Activated CD4-positive, alpha-beta T cell treated with anti-CD3 and anti-CD28 coated beads, Interleukin-2, amount 50 U/mL, for 24 hours (primary cell): ENCODE measurements at regions not wholly inside any gene's neighbourhood (a gene's known extent, or its start where the extent isn't known, plus 50 kb on each side); places are given as distances from the start of the nearest gene placed in this dataset.
"Not testable (repeated sequence)": the region's sequence is repeated elsewhere in the genome, so short reads cannot be mapped to it uniquely, and the experiment has no call there.

Source experiments
- DNase-seq, 2 donors: peaks; one replicate each; pipeline ENCODE4 v3.0.0-alpha.2; 2020; ENCODE audit warnings: low read depth in 1 of 2, low spot score in 1 of 2

DNA sequence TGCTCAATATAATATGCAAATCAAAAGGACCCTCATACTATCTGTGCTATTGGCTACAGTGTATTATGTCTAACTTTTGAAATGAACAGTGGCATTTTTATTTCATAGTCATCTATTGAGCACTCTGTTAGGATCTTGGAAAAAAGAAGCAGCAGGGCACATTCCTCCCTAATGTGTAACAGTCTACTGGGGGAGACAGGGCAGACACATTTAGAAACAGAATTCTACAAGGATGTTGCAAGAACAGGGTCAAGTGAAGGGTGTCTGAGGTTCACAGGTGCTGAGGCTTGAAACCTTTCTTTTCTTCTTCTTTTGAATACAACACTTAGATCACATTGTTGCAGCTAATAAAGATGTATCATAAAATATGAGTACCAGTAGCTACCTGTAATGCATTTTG is 129.7 kb upstream of the SLC4A4 start:
- DNase-seq, result no peak

DNA sequence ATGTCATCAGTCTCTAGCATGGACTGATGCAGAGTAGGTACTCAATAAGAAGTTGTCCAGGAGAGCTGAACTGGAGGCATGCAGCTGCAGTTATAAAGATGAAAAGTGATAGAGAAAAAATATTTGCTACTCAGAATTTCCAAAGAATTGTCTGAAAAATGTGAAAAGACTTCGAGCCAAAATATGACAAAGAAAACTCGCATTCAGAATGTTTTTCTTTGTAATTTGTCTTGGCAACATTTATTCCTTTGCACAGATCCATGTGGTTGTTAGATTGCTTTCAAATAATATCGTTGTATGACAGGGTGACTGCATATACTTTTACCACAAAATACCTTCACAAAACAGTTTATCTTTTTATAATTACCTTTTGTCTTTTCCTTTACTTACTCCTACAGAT is 128.0 kb upstream of the SLC4A4 start:
- DNase-seq, result no peak

DNA sequence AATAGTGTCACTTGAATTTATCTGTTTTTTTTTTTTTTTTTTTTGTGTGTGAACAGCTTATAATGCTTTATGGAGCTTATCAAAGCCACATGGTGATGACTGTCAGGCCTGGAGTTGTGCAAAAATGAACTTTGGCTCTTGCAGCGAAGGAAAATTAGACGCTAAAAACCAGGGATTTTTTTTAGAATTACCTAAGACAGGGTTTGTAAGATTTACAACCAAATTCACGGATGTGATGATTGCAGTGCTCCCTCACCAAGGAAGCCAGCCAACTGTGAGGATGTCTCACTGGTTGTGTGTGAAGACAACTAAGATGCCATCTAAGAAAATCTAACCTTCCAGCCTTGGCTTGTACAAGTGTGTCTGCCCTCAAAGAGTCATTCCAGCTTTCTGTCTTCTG is 127.1 kb upstream of the SLC4A4 start:
- DNase-seq, result no peak

DNA sequence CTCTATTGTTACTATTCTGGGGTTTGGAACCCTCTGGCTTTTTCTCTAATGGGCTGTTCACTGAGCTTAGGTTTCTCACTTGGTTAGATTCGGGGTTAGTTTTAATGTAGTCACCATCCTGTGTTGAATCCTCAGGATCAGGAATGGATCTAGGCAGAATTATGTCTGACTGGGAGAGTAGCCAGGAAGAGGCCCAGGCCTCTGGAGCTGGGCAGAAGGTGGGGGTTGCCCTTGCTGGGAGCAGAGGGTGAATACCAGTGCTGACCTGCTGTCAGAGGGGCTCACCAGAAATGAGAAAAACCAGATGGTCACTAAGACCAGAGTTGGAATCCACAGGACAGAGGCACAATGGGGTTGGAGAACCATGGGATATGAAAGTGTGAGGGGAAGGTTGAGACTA is 126.6 kb upstream of the SLC4A4 start:
- no peak for DNase-seq

DNA sequence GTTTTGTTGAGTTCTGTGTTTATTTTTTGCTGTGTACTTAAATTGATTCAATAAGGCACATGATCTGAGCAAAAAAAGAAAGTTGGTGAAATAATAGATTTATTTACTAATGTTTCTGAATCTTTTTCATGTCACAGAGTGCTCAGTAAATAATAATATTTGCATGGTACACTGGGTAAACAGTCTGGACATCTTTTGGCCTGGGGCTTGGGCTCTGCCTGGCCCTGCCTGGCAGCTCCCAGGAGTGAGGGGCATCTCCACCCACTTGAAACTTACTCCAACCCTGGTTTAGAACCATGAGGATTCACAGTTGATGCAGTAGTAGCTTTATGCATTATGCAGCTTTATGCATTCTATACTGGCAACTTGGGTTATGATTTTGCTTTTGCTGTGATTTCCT is 124.2 kb upstream of the SLC4A4 start:
- DNase-seq, result no peak

DNA sequence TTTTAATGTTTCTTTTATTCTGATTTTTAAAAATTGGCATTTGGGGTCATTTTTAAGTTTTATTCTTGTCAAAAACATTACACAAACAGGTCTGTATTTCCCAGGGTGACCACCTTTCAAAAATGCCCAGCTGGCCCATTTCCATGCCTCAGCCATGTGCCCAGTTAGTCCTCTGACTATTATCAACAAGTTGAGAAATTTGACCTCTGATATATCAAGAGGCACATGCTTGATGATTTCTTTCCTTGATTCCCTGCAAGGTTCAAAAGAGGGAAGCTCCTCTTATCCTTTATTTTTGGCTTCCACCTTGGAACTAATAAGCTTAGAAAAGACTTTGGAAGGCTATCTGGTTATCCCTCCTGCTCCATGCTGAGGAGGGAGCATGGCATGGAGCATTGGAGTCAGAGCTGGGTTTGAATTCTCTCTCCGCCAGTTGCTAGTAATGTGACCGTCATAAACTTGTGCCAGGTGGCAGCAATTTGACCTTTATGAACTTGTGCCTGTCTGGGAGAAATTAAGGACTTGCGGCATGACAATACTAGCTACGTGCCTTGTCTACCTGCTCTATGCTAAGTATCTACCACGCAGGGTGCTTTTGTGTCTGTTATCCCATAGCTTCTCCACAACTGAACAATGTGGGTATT is 122.4 kb upstream of the SLC4A4 start:
- DNase-seq, result no peak

DNA sequence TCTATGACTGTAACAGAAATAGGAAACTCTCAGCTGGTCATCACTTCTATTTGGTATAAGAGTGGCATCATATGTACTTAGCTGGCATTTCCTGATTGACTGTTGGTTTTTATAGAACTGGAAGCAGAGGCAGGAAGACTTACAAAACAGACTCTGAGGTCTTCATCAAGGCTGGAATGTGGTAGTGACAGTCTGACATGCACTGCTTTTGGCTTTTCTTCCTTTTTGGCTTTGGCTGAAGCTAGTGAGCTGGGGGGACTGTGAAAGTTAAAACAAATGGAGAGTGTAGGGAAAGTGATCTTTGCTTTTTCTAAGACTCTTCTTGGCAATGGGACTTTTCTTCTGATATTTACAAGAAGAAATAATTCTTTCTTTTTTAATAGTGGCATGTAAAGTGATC is 121.1 kb upstream of the SLC4A4 start:
- DNase-seq, result no peak

DNA sequence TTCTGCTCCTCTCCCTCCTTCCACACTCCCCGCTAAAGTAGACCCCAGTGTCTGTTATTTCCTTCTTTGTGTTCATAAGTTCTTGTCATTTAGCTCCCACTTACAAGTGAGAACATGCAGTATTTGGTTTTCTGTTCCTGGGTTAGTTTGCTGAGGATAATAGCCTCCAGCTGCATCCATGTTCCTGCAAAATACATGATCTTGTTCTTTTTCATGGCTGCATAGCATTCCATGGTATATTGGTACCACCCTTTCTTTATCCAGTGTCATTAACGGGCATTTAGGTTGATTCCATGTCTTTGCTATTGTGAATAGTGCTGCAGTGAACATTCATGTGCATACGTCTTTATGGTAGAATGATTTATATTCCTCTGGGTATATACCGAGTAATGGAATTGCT is 118.0 kb upstream of the SLC4A4 start:
- not testable (repeated sequence) for DNase-seq

DNA sequence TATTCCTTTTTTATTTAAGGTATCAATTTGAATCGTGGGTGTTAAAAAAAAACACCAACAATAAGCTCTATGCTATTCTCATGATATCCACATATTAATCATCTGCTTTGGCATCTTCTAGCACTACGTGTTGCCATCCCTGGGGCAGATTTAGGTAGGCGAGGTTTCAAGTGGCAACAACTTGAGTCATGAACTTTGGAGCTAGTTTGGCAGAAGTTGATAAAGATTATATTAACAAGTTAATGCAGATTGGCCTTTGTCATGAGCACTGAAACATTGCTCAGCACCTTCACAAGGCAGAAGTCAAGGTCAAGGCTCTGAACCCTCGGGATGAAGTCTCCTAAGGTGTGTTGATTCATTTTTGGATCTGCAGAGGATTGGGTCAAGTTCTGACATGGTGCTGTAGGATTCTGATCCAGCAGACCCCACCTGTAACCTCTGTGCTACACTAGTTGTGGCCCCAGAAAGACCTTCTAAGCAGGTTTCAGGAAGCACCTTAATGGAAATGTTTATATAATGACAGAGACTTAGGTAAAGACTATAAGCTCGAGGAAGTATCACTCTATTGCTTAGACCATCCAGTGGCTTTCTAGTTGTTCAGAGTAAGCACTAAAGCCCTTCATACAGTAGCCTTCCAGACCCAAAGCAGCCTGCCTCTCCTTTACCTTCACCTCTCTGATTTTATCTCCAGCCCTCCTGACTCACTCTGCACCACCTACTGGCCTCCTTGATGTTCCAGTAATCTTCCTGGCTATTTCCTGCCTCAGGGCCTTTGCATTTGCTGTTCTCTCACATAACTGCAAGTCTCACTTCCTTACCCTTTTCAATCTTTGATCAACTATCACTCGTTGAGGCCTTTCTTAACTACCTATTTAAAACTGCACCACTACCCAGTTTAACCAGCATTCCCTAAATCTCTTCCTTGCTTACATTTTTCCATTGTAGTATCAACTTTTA is 117.0 kb upstream of the SLC4A4 start:
- no peak for DNase-seq

DNA sequence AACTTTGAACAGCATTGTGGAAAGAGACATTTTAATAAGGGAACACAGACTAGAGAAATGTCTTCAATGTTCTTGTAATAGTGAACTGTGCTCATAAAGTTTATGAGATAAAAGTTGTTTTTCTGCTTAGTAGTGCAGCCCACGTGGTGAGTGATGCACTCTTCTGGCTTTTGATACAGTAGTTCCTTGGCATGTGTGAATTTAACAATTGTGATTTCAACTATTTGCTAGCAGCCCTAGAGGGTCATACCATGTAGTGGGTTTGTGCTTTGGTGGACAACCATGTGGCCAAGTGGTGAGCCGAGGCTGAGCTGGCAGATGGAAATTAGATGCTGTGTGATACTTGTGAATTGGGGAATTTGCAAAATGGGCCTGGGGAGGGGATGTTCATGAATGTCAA is 116.2 kb upstream of the SLC4A4 start:
- no peak for DNase-seq

DNA sequence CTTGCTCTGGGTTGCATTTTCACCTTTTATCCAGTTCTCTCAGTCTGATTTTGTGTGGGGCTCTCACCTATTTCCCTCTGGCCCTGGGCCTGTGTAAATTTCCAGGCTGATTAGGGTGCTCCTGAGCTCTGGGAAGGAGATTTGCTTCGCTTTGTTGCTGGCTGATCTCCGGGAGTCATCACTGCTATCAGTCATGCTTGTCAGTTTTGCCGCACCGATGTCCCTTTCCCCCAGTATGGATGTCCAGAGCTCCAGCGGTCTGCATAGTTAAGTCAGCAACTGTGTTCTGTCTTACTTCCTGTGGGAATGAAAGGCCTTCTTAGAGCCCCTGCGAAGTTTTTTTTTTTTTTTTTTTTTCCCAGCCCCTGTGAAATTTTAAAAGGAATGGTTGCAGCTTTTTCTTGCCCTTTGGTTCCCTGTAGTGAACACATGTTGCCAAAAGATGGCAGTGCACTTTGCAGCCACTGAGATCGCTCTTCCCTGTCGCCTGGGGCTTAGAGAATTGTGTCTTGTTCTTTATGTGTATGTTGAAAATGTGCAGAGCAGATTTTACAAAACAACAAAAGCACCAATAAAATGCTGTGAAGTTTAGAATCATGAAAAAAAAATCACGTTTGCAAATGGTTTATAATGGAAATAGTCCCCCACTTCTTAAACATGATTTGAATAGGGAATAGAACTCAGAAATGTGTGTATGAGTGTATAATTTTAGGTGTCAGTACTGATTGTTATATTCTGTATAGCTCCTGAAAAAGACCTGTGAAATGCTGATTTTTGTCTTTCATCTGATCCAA is 109.1 kb upstream of the SLC4A4 start:
- DNase-seq, result no peak

DNA sequence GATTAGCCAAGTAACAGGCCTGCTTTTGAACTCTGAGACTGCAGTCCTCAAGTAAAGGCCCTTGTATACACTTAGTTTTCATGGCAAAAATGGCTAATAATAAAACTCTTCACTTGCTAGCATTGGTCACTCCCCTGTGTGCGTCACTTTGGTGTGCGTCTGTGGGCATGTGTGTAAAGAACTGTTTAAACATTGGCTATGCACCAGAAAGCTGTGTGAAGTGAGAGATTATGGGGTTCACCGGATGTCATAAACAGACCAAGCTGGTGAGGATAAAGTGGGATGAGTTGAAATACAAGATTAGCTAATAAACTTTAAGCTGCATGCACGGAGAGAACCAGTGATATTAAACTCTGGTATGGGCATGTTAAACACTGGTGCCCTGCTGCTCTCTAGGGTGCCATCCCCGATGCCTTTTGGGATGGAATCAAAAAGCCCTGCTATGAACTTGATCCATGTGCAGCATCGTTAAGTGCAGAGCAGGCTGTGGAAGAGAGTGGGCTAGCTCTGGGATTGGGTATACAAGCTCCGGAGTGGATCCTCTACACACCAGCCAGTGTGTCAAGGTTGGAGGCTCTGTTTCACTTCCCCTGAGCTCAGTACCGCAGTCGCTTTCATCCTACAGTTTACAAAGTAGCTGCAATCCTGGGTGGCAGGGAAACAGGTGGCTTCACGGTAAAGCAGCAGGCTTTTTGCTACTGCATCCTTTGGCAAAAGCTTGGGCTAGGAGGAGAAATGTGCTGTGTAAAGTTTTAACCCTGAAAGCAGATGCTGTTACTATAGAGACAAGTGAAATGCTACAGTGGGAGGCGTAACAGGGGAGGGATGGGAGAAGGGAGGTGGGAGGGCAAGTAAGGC is 108.3 kb upstream of the SLC4A4 start:
- DNase-seq, result no peak

DNA sequence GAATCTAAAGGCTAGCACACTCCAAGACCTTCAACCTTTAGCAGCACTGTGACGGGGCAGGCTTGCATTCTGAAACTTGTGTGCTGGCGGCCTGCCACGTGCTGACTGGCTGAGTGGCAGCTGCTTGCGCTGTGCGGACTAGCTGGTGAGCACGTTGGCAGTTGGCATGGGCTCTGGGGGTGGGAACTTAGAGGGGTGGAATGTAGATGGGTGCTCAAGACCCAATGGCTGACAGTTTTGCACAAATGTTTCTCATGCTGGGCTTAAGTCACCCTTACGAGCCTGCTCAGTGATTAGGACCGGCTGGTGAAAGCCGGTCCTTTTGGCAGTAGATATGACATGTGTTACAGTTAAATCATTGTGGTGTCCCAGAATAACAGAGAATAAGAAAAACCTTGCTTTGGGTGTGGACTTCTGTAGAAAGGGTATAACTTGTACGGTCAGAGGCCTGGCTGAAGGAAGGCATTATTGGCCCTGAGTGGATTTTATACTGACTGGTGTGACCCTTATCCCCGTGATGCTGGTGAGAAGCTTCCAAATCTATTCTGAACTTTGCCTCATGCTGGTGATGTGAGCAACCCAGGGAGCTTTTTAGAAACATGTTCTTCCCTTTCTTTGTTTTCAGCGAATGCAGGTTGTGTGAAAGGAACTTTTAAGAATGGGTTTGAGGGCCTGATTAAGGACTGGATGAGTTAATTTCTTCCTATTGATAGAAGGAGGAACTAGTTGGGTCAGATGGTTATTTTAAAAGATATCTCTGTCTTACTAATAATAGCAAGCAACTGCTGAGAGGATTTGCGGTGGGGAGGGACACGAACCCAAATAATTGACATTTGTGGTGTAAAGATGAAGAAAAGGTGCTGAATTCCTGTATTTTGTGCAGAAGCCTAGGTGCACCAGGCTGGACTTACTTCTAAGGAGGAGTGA is 107.4 kb upstream of the SLC4A4 start:
- DNase-seq, result no peak

DNA sequence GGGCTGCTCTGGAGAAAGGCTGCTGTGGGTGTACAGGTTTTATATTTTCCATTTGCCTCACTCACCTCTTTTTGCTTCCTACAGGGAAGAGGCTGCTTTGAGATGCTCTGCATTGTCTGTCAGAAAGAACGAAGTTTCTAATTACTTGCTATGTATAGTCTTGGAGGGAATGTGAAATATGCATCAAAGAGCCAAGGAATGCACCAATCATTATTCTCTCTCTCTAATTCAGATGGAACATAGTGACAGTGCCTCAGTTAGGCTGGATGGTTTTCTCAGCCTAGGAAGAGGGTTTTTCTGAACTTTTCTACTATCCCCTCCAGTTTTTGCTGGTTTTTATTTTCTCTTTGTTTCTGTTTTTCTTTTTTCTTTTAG is 106.8 kb upstream of the SLC4A4 start:
- no peak for DNase-seq

DNA sequence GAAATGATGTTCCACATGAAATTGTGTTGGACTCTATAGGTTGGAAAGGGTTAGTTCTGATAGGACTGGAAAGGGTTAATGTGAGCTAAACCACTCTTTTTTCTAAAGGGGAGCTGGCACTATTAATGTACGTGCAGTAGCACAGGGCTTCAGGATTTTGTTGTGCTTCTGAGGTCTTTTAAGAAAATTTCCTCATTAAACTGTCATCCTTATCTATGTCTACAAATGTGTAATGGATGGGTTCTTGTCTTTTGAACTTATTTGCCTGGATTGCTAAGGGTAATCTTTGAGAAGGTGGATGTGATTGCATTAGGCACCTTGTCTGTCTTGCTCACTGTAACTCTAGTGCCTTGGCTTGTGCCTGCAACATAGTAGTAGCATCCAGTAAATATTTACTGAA is 106.0 kb upstream of the SLC4A4 start:
- DNase-seq, result no peak

DNA sequence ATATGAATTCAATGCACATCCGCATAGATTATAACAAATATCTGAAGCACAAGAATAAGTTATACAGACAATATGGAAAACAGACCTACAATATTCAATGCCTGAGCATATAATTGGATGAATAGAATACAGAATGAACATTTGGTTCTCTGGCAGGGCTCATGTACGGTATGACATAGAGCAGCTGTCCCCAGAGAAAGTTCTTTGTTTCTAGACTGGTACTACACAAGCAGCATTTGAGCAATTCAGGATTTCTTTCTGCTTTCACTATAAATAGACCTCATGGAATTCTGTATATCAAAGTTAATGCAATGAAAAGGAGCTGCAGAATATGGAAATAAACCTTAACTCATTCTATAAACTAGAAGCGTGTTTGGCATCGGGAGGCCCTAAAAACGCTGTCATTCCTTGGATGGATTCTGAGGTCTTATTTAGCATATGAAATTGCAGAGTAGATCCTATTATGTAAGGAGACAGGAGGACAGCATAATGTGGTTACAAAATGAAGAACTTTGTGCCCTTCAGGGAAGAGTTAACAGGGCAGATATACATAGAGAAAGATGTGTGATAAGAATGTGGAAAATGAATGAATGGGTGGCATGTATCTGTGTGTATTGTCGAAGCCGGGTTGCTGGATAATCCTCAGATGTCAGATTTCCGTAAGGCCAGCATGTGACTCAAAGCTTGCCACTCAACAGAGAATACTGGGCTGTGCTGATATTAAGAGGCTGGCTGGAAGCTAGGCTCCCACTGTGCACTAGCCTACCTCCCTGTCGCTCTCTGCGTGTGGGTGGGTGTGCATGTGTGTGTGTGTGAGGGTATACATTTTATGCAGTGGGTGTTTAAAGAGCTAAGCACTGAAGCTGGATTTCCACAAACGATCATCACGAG is 103.3 kb upstream of the SLC4A4 start:
- no peak for DNase-seq

DNA sequence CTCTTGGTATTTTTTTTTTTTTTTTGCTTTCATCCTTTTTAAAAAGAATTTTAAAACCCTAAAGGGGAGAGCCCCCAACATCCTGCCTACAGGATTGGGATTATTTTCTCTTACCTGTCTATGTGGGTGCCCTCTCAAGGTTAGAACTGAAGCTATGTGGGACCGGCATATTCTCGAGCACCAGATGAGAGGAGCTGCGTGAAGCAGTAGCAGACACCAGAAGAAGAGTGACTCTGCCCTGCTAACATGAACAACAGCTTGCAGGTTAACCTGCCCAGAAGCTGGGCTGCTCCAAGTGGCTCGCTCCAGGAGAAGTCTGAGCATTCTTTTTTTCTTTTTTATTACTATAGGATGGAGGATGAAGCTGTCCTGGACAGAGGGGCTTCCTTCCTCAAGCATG is 102.6 kb upstream of the SLC4A4 start:
- DNase-seq, result no peak

DNA sequence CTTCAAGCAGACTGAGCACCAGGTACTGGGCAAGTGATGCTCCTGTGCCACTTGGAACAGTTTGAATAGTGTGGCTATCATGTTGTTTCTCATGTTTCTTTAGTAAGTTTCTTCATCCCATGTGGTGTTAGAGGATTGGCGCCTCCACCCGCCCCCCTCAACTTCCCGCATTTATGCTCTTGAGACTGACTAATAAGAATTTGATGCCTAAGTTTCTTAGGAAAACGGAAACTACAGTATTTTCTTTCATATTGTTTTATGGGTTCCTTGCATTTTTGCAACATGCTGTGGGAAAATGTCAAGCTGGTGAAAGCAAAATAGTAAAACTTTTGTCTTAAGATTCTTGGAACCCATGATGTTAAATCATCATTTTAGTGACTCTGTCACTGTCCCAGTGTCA is 101.2 kb upstream of the SLC4A4 start:
- DNase-seq, result no peak

DNA sequence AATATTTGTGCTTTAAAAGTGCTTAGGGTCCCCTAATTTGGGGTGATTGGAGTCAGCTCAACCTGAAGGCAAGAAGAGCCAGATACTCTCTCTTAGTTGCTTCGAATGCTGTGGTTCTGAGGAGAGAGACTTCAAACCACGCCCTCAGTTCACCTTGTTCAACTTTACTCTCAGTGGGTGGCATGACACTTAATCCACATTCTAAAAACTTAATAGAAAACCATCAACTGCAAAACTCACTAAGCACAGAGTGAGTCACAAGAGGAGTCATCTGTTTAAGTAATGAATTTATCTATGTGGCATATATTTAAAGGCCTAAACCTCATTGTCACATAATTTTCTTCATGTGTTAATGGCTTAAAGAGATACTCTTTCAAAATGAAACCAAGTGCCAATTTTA is 99.5 kb upstream of the SLC4A4 start:
- no peak for DNase-seq
